Stimulated activated CD8-positive, alpha-beta memory T cell treated with anti-CD3 and anti-CD28 coated beads, Interleukin-15, amount 100 ng/mL, for 48 hours (primary cell): ENCODE measurements at regions not wholly inside any gene's neighbourhood (a gene's known extent, or its start where the extent isn't known, plus 50 kb on each side); places are given as distances from the start of the nearest gene placed in this dataset.
"Not testable (repeated sequence)": the region's sequence is repeated elsewhere in the genome, so short reads cannot be mapped to it uniquely, and the experiment has no call there.

Experiments used
- DNase-seq, 2 donors: peaks; one replicate each; pipeline ENCODE4 v3.0.0-alpha.2; 2020; ENCODE audit warnings: low read depth in 2 of 2

DNA sequence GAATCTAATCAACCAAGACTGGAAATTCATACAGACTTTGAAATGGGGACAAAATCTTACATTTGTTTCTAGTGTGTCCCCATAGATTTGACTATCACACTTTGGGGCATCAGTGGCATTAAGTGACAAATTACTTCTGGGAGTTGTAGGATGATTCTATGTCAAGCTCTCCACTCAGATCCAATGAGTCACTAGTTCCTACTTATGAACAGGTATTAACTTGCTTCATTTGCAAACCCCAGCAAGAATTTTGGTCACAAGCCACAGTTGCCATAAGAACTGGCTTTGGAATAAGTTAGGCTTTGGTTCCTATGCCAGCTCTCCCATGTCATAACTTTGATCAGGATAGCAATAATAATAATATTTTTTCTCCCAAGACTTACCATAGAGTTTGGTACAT, 77.6 kb upstream of the PTPRK start:
- DNase-seq = no peak

DNA sequence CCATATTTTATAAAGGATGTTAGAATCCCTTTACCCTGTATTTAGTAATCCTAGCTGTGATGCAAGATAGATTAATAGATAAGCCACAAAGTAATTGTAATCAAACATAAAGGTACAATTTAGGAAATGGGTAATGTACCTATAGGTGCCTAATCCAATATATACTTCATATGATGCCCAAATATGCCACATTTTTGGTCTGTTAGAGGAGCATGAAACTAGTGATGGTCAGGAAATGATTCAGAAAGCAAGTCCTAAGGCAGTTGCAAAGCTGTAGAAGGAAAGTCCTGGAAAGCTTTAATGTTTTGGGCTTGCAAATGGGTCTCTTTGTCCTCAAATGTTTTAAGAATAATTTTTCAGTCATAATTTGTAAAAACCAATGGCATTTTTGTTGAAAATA, 76.6 kb upstream of the PTPRK start:
- no peak for DNase-seq

DNA sequence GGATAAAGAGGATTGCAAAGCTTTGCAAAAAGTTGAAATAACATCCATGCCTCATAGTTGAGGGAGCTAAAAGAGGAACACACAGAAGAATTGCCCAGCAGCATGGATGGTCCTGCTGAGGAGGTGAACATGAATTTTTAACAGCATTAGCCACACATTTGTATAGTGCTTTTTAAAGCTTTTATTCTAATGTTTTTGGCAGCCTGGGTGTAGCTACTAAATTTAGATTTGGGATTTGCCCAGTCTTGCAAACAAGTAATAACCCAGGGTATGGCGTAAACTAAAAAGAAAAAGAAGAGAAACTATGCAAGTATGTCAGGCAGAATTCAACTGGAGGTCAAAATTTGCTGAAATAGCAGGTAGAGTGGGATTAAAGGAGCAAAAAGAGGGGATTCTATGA, 75.1 kb upstream of the PTPRK start:
- DNase-seq = no peak

DNA sequence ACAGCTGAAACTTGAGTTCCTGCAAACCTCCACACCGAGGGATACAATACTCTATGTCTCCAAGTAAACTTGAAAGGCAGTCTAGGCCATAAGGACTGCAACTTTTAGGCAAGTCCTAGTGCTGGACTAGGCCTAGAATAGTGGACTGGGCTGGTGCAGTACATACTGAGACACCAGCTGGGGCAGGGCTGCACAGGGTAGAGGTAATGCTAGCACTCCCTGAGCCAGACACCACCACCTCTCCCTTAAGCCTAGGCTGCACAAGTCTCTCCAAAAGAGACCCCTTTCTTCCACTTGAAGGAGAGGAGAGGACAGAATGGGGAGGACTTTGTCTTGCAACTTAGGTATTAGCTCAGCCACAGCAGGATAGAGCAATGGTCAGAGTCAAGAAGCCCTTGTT, 65.7 kb upstream of the PTPRK start:
- DNase-seq = no peak

DNA sequence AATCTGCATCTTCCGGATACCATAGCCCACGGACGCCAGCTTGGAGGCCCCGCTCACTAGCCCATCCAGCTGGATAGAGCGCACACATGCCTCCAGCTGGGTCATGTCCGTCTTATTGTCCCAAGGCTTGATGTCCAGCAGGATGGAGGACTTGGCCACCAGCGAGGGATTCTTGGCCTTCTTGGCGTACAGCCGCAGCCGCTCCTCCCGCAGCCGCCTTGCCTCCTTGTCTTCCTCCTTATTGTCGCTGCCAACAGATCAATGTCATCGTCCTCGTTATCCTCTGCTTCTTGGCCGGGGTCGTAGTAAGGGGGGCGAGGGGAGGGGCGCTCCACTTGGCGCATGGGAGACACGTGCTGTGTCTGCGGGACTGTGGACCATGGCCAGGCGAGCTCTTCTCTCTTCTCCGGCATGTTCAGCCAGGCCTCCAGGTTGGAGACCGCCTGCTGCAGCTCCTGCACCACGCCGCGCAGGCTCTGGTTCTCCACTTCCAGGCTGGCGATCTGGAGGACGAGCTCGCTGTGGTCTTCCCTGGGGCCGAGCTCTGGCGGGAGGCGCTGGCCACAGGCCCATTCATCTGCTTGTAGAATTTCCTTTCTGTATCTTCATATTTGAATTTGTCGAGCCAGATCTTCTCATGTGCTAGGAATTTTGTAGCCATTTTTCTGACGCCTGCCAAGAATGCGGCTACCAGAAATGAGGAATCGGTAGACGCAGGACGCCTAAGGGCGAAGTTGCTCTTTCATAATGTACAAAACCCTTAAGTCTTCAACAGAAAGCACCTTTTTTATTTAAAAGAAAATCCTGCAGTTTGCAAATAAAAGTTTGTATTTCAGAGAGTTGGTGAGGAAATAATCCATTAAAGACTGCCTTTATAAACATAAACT, 60.1 kb upstream of the PTPRK start:
- no peak for DNase-seq

DNA sequence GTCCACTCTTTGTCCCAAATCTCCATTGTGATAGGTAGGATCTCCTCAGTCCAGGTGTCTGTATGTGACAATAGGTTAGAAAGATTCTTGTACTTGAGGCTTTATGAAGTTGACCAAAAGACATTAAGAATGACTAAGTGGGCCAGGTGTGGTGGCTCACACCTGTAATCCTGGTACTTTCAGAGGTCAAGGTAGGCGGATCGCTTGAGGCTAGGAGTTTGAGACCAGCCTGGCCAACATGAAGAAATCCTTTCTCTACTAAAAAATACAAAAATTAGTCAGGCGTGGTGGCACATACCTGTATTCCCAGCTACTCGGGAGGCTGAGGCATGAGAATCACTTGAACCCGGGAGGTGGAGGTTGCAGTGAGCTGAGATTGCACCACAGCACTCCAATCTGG, 54.9 kb upstream of the PTPRK start:
- not testable (repeated sequence) for DNase-seq

DNA sequence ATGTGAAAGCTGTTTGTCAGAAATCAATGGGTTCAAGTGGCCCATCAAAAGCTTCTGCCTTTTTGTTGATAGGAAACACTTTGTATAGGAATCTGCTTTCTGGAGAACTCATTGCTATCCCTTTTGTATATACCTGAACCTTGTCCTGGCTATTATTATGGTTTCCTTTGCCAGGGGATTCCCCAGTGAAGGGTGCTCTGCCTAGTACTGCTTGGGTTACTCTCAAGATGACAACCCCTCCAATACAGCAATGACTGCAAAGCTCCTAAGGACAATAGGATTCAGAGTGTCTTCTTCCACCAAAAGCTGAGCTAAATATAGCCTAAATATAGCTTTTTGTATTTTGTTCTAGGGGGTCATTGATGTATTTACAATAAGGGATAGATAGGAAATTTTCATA, 54.0 kb upstream of the PTPRK start:
- DNase-seq = no peak

DNA sequence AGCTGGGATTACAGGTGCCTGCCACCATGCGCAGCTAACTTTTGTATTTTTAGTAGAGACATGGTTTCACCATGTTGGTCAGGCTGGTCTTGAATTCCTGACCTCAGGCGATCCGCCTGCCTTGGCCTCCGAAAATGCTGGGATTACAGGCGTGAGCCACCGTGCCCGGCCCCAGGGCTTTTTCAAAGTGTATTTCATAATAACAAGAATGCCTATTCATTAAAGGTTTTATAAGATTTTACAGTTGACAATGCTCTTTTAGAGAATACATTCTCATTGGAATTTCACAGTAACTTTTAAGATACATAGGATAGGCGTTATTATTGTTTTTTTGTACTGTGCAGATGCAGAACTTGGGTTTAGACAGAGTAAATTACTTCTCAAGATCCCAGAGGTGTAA, 52.6 kb upstream of the PTPRK start:
- DNase-seq = no peak

DNA sequence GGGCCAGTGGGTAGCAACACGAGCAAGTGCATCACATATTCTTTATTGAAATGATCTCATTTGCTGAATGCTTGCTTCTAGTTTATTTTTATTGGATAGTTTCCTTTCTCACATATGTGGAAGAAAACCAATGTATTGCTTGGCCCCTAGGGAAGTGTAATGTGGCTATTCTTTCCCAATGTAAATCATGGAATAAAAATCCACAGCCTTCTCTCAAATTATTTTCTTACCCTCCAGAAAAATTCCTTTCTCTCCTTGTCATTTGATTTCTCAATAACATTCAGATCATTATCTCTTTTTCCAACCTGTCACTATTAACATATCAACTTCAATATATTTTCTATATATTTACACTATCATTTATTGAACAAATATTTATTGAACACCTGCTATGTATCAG, 51.9 kb upstream of the PTPRK start:
- no peak for DNase-seq

DNA sequence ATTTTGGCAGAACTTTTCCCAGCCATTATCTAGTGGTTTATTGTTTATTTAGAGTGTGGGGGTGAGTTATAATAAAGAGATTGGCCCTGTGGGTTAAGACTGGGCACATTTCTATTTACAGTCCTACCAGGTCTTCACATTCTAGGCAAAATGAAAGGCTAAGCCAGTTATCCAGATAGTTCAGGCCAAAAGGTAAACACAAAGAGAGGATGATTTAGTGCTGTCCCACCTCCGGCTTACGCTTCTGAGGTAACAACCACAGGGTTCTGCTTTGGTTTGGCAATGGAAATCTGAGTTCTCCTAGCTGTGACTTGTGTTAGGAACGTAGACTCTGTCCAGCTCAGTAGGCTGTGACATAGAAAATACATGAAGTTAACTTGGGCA, 50.3 kb upstream of the PTPRK start:
- no peak for DNase-seq

DNA sequence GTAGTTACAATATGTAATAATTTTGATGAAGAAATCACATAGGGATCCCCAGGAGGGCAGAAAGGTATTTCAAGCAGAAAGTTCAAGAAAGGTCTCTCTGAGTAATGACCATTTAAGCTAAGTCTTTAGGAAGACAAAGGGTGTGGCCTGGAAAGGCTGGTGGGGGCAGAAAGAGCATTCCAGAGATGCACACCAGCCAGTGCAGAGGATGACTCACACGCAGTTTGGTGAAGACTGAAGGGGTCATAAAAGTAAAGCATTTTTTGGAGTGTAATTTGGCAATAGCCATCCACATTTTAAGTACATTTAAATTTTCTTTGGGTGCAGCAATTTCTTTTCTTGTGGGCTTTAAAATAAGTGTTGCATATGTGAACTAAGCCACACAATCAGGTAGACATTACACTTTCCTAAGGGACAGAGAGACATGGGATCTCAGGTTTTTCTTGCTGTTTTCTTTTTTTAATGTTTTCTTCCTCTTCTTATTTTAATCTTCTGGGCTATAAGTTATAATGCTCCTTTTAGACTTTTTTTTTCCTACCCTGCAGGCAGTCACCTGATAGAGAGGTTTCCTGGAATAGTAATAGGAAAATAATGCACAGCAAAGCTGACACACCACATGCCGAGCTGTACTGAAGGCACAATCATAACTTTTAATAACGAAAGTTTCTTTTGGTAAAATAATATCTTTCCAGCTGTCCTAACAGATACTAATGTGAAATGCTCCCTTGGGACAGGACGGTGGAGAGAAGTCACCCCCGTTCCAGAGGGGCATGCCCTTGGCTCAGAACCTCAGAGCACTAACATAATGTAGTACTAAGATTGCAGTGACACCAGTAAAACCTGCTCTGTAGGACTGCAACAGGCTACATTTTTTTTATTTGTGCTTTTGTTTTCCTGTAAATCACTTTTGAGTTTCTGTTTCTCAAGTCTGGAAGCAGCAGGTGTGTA, 49.6 kb upstream of the PTPRK start:
- DNase-seq = no peak
